ENCODE measurements at regions not wholly inside any gene's neighbourhood (a gene's known extent, or its start where the extent isn't known, plus 50 kb on each side); places are given as distances from the start of the nearest gene placed in this dataset.

DNA sequence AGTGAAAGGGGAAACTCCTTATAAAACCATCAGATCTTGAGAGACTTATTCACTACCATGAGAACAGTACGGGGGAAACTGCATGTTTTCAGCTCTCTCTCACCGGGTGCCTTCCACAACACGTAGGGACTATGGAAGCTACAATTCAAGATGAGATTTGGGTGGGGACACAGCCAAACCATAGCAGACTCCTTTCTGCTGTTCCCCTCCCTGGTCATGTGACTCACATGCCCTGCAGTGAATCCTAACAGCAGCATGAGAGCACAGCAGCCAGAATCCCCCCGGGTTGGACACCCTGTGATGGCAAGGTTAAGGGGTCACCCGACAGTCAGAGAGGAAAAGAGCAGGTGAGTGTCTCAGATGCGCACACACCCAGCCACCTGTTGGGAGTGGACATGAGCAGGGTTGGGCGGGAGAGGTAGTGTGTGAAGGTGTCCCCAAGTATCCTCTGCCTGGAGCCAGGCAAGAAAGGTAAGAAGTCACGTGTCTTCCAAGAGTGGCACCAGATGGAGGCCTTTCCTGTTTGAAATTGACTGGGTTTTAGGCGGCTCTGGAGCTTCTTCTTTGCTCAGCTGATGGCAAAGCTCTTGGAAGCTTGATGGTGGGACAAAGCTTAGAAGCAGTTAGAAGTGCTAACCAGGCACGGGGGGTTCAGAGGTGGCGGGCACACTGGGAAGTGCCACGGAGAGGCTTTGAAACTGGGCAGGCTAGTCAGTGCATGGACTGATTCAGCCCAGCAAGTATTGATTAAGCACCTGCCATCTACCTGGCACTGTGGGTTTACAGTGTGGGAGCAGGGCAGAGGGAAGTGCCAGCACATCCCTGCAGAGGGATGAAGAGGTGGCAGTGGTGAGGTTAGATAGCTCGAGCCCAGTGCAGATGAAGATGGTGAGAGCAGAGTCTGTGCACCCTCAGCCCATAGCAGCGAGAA is 68.7 kb downstream of the RHOB start:
- TF ChIP-seq OSR1 (CRISPR knock-in tag; IDR thresholded peaks at IDR 0.05) (no peak), PPARA (CRISPR knock-in tag; IDR thresholded peaks at IDR 0.05; ENCODE audit: borderline replicate concordance) (no peak)
- TF ChIP-seq, protein P1, sequence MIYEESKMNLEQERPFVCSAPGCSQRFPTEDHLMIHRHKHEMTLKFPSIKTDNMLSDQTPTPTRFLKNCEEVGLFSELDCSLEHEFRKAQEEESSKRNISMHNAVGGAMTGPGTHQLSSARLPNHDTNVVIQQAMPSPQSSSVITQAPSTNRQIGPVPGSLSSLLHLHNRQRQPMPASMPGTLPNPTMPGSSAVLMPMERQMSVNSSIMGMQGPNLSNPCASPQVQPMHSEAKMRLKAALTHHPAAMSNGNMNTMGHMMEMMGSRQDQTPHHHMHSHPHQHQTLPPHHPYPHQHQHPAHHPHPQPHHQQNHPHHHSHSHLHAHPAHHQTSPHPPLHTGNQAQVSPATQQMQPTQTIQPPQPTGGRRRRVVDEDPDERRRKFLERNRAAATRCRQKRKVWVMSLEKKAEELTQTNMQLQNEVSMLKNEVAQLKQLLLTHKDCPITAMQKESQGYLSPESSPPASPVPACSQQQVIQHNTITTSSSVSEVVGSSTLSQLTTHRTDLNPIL (CRISPR knock-in tag; IDR thresholded peaks at IDR 0.05; ENCODE audit: low read depth), result no peak

Data from SK-N-SH treated with all-trans-retinoic acid at 6 μM for 48 hours (cell line).